Spleen (tissue), 7 donors: ENCODE measurements at regions not wholly inside any gene's neighbourhood (a gene's known extent, or its start where the extent isn't known, plus 50 kb on each side); places are given as distances from the start of the nearest gene placed in this dataset.

Experiments
- POLR2AphosphoS5 ChIP-seq, 3 donors: sonication (generic); formaldehyde crosslinking; IDR thresholded peaks; one replicate each; pipeline ENCODE4 v1.5.1; 2017; ENCODE audit warnings: antibody characterized with exemption in 3 of 3
- TF ChIP-seq, protein P1 (sequence below), 11 experiments: fragments of 200-600 bp in 7 of 11; fragments of 450-650 bp in 4 of 11; sonication (generic) in 4 of 11; IDR thresholded peaks in 8 of 11; conservative IDR thresholded peaks in 3 of 11; 1 replicate in 7 of 11; 2 replicates in 4 of 11; pipeline versions ENCODE4 v1.4.0 to v1.8.0; 2016 to 2021; ENCODE audit warnings: antibody characterized with exemption in 11 of 11, inconsistent platforms in 4 of 11, mild to moderate bottlenecking in 1 of 11
- donor health status: DM: no; HTN: no; CAD: no; lungs with moderate emphysema.
- donor health status: DM: no; HTN: no; CAD: no.
- donor health status: DM: no; HTN: no; CAD: no.

DNA sequence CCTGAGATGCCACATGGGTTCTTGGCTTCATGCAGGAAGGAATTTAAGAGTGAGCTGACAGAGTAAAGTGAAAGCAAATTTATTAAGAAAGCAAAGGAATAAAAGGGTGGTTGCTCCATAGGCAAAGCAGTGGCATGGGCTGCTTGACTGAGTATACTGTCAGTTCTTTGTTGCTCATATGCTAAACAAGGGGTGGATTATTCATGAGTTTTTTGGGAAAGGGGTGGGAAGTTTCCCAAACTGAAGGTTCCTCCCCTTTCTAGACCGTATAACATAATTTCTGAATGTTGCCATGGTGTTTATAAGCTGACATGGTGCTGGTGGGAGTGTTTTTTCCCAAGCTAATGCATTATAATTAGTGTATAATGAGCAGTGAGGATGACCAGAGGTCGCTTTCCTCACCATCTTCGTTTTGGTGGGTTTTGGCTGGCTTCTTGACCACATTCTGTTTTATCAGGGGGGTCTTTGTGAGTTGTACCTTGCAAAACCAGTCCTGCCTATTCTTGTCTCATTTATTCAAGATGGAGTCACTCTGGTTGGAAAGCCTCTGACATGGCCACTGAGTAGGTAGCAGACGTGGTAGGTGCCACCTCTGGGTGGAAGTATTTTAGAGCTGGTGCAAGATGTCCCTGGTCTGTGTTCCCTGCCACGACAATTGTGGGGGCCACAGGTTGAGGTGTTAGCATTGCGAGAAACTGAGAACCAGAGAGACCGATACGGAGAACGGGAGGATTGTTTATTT lies 107.5 kb upstream of the SDK1 start:
- TF ChIP-seq, protein P1, sequence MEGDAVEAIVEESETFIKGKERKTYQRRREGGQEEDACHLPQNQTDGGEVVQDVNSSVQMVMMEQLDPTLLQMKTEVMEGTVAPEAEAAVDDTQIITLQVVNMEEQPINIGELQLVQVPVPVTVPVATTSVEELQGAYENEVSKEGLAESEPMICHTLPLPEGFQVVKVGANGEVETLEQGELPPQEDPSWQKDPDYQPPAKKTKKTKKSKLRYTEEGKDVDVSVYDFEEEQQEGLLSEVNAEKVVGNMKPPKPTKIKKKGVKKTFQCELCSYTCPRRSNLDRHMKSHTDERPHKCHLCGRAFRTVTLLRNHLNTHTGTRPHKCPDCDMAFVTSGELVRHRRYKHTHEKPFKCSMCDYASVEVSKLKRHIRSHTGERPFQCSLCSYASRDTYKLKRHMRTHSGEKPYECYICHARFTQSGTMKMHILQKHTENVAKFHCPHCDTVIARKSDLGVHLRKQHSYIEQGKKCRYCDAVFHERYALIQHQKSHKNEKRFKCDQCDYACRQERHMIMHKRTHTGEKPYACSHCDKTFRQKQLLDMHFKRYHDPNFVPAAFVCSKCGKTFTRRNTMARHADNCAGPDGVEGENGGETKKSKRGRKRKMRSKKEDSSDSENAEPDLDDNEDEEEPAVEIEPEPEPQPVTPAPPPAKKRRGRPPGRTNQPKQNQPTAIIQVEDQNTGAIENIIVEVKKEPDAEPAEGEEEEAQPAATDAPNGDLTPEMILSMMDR (IDR thresholded peaks at IDR 0.05 in 8 of 11, conservative IDR thresholded peaks at IDR 0.05 in 3 of 11): no peak
- TF ChIP-seq POLR2AphosphoS5 (IDR thresholded peaks at IDR 0.05): no peak
